Tibial nerve (tissue), 4 donors: ENCODE measurements at regions not wholly inside any gene's neighbourhood (a gene's known extent, or its start where the extent isn't known, plus 50 kb on each side); places are given as distances from the start of the nearest gene placed in this dataset.

Experiments used
- CTCF ChIP-seq, 5 experiments: fragments of 200-600 bp in 3 of 5; fragments of 450-650 bp in 2 of 5; sonication (generic) in 3 of 5; IDR thresholded peaks; one replicate each; pipeline ENCODE4 v1.5.1; 2016 to 2019; ENCODE audit warnings: antibody characterized with exemption in 5 of 5, mild to moderate bottlenecking in 3 of 5, moderate library complexity in 2 of 5
- EP300 ChIP-seq, 2 donors: sonication (generic); formaldehyde crosslinking; IDR thresholded peaks; one replicate each; pipeline ENCODE4 v1.6.1; 2017; ENCODE audit warnings: antibody characterized with exemption in 2 of 2, mild to moderate bottlenecking in 1 of 2
- POLR2A ChIP-seq, 2 donors: fragments of 450-650 bp; IDR thresholded peaks; one replicate each; pipeline ENCODE4 v1.6.1; 2017; ENCODE audit warnings: antibody characterized with exemption in 2 of 2, mild to moderate bottlenecking in 2 of 2, moderate library complexity in 2 of 2

- TF ChIP-seq EP300 (IDR thresholded peaks at IDR 0.05) (no peak), CTCF (IDR thresholded peaks at IDR 0.05) (no peak), POLR2A (IDR thresholded peaks at IDR 0.05) (no peak)
These were observed 139.7 kb downstream of the C9orf152 start for GRCh38 chr9:110068212-110068611.
